Suppressor macrophage (primary cell): ENCODE measurements at regions not wholly inside any gene's neighbourhood (a gene's known extent, or its start where the extent isn't known, plus 50 kb on each side); places are given as distances from the start of the nearest gene placed in this dataset.

Source experiments
- DNase-seq, 4 experiments: peaks; one replicate each; pipeline ENCODE4 v3.0.0-alpha.2; 2020 to 2022

DNA sequence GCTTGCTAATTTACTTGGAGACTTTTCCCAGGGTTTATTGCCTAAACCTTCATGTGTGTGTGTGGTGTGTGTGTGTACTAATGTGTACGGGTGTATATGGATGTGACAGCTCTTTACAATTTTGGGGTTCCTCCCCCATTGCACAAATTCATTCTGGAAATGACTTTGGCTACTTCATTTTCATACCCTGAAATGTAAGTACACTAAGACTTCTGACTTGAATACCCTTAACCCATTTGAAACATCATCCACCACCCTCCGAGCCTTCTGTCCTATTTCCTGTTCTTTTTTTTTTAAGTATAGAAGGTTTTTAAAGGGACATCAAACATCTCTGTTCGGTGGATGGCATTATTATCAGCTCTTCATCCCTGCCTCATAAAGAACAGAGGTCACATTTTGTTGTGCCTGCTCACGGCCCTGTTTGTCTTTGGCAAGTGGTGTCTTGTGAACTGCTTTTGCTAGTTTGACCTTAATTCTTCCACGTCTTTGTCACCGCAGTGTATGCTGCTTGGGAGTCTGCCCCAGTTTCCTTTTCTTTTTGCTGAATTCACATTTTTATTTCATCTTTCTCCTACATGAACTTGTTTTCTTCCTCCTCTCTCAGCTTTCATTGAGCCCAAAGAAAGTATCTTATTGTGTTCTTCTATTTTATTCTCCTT is 228.3 kb downstream of the FOXO1 start:
- DNase-seq = no peak

DNA sequence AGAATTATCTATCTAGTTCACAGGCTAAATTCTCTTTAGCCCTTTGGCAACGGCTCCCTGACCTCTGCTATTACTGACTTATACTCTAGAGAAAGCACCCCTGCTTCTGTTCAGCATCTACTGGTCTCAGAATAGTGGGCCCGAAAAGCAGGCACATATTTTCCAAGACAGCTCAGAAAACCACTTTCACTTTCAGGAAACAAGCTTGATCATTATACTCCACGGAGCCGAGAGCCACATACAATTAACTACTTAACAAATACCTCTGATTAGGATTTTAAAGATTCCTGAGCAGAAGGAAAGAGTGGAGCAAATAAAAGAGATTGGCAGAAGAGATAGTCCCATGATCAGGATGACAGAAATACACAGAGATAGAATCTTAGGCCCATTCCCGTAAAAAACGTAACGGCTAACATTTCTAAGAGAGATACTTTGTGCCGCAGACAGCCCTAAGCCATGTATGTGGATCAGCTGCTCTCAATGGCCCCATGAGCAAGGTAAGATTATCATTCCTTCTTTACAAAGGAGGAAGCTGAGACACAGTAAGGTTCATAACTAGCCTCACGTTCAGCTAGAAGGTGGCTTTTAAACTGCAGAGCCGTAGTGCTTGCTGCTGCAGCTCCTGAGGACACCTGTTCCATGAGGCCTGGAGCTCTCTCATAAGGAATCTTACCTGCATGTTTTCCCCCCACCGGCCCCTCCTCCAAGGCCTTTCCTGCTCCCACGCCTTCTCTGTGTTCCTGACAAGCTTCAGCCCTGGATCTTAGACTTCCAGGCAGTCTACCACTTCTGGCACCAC is 227.2 kb downstream of the FOXO1 start:
- DNase-seq = no peak

DNA sequence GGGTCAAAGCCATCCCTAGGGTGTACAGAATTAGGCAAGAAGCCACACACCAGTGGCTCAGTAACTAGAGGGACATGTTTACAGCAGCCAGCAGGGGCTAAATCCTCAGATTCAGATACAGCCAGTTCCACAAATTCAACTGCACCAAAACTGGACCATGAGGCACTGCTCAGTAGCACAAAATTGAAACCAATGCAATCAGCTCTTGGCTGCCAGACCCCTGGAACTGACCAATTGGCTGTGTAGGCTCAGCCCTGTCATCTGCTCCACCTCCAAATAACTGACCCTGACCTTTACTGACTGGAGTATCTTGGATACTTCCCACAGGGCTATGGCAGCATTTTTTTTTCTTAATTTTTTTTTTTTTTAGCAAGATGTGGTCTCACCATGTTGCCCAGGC is 226.5 kb downstream of the FOXO1 start:
- DNase-seq = peak in 1 of 4 experiments; percentile 21

DNA sequence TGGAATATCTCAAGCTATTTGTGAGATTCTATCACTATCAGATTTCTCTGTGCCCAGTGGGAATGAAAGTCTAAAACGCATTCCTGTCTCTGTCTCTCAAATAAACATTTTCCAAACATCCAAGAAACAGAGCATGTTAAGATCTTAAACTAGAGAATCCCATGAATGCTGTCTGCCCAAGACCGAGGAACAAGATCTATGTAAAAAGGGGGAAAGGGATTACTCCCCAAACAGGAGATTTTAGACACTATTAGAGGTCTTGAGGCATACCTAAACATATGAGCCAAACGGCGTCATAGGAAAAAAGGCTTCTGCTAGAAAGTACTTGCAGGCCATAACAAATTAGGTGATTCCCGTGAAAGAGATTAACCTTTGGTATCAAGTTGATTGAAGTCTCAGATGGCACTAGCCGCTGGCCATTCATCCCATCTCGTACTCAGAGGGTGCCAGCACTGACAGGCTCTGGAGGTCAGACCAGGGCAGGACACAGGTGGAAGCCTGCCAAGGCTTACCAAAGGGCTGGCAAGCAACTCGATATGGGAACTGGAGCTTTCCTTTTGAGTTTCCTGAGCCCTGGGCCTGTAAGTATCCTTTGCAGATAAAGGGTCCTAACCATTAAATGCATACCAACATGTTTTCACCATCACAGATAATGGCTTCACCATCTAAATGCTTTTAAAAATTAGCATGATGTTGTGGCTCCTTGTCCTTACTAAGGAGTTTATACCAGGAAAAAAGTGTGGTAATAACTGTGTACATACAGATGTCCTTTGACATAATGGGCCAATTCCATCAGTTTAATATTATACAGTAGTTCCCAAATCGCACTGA is 225.2 kb downstream of the FOXO1 start:
- DNase-seq = no peak

DNA sequence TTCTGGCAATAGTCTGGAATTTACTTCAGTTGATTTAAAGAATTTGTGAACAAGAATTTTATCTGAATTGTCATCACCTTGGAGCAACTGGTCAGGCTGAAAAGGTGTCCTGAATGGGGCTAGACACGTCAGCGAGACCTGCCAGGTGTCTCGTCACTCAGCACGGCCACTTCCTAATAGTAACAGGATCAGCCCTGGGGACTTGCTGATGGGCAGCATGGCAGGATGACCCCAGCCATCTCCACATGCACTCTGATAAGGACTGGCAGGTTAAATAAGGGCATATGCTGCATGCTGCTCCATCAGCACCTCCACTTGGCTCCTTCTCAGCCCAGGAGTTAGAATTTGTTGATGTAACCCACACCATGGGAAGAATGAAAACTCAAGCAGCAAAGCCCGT is 224.2 kb downstream of the FOXO1 start:
- DNase-seq = no peak

DNA sequence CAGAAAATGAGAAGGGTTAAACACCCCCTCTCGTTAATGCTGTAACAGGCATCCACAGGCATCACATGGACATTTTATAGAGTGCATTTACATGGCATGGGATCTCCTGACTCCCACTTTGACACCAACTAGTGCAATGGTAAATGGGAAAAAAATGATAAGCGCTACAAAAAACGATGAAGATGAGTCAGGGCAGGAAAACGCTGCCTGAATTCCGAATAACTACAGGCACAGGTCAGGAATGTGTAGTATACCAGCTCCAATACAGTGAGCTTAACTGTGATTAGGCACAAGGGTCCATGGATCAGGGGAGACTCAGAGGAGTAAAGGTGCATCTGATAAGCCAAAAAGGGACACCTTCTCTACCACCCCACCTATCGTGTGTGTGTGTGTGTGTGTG is 223.6 kb downstream of the FOXO1 start:
- DNase-seq = no peak

DNA sequence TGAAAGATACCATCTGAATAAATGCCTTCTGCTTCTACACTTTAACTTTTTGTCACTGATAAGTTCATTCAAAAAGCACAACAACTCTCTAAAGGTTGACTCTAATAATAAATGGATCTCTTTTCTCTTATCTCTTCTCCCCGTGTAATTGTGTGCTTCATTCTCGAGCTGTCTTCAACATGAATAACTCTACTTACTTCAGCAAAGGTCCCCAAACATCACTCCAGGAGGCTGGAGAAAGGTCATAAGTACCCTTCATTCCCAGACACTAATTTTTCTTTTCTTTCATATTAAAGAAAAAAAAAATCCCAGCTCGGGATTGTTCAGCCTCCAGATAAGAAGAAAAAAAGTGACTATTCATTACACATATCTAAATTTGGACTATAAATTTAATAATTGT is 222.2 kb downstream of the FOXO1 start:
- DNase-seq = no peak

DNA sequence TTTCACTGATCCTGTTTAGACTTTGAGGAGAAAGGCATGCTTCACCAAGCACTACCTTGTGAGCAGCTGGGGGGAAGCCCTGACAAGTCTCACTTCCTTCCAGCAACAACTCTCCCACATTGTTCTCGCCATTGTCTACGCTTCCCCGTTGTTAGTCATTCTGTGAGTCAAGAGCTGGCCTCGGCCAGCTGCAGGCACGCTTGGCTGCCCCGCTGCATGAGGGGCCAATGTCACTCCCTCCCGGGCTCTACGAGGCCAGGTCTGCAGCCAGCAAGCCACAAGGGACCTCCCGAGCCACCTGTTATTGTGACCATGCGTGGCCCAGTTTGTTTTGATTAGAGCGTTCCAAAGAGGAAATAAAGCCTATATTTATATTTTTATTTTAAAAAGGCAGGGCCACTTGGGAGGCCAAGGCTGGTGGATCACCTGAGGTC is 220.9 kb downstream of the FOXO1 start:
- DNase-seq = peak; percentile 82 to 92 (median 90)

DNA sequence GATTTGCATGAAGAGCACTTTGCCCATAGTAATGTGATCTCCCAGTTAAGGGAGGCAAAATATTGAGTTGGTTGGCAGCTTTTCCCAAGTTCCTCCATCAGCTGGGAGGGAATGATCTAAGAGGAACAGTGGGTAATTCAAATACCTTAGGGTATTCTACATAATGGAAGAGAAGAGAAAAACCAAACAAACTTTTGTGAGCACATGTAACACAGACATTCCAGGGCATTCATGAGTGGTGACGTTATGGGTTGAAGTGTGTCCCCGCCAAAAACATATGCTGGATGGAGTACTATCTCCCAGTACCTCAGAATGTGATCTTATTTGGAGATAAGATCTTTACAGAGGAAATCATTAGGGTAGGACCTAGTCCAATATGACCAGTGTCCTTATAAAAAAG is 220.1 kb downstream of the FOXO1 start:
- peak in 2 of 4 experiments; percentile 21 to 30 for DNase-seq

DNA sequence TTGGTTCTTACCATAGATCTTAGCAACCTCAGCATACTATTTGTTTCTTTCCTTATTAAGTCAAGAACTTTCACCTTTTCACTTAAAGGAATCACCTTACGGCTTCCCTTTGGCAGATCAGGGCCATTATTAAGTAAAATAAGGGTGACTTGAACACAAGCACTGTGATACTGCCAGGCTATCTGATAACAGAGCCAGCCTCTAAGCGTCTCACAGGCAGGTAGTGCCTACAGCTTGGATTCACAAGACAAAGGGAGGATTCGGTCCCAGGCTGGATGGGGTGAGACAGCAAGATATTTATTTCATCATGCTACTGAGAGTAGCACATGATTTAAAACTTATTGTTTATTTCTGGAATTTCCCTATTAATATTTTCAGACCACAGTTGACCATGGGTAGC is 218.6 kb downstream of the FOXO1 start:
- no peak for DNase-seq

DNA sequence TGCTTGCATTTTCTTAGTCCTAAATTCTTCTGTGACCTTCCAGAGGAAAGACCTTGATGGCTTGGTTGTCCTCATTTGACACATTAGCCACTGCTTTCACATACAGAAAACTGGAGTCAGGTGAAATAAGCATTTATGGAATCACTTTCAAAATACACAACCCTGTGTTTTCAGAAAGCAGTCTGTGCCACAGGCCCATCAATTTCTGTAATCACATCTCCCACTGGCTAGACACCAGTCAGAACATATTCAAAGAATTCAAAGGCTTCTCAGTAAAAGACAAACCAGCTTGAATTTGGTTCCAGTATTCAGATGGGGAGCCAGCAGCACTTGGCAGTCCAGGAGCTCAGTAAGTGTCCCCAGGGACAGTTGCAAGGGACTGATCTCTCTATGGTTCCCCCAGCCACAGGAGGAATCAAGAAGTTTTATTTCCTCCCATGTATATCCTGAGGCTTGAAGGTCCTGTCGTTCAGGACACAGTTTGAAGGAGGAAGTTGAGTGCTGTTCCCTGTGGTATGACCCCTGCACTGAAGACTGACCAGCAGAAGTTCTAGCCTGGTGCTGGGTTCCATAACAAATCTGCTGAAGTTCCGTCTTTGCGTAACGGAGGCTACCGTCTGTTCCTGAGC is 214.3 kb downstream of the FOXO1 start:
- peak; percentile 31 to 65 (median 52) for DNase-seq

DNA sequence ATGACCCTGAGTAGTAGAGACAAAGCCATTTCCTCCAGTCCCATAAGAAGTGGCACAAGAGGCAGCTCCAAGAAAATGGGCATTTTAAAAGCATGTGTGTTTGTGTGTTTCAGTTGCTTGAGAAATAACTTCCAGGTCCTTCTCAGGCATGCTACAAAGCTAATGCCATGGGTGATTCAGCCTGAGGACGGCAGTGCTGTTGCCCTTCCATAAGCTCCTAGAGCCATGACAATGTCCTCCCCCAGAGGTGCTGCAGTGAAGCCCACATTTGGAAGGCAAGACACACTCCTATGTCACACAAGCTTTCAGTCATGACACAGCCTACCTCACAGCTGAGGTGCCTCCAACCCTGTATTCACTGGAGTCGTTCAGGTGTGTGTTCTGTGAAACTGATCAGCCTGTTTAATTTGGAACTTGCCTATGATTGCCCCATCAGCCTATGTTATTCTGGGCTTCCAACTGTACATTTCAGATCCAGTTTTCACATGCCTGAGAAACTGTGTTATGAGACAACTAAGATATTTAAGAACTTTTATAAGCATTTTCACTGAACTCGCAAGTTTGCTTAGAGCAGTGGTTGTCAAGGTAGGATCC is 213.6 kb downstream of the FOXO1 start:
- DNase-seq = no peak

DNA sequence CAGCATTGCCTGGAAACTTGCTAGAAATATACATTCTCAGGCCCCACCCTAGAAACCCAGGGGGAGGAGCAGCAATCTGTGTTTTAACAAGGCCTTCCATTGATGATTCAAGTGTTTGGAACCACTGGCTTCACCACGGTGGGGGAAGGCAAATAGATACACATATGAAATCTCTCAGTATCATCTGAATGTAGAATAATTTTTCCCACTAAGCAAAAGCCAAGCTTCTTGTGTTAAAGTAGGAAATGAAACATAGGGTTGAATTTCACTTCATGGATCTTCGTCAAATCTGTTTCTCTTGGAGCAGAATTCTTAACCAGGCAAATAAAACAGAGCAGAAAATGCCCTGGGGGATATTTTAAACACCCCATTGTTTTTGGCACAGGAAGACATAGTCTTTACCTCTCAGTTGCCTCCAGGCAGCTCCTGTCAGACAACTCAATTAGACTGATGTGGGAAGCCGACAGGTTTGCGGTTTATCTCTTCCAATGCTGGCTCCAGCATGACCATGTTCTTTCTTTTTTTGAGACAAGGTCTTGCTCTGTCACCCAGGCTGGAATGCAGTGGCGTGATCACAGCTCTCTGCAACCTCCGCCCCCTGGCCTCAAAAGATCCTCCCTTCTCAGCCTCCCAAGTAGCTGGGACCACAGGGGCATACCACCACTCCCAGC is 213.0 kb downstream of the FOXO1 start:
- DNase-seq = no peak

DNA sequence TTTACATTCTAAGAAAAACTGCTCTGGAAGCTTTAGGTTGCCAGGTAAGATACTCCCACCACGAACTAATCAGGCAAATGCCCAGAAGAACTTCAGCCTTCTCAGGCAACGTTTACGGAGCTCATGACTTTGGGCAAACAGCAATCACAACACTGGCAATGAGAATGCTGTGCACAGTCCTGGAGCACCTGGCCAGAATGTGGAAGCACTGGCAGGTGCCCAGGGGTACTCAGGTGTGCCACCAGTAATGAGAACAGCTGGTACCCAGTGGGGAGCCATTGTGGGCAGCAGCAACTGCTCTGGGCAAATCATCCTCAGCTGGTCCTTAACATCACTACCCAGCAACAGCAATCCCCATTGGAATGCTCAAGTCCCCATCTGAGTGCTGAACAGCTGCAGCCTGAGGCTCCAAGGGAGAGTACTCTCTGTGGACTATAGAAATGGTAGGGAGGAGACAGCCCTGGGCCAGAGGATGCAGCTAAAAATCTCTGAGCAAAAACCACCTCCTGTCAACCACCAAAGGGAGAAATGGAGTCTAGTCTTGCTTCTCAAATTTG is 210.0 kb downstream of the FOXO1 start:
- no peak for DNase-seq

DNA sequence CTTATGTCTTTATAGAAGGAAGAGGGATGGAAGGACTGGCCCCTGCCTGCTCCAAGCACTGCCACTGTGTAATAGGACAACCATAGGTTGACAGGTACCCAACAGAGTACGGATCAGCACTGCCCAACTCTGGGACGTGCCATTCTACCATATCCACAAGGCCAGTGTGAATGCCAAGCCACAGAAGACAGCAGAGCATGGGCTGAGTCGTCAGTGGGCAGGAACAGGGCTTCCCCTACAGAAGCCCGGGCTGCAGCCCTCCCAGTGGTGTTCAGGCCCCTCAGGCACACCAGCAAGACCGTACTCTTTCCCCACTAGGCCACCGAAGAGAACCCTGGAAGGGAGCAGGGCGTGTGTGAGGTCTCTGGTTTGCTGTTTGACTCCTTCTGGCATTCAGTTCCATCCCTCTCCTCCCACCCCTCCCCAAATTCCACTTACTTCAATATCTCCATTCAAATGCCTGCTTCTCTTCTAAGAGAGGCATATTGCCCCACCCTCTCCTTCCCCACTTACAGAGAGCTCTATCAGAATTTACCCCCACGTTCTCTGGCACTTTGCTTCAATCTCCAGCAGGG is 209.4 kb downstream of the FOXO1 start:
- no peak for DNase-seq

DNA sequence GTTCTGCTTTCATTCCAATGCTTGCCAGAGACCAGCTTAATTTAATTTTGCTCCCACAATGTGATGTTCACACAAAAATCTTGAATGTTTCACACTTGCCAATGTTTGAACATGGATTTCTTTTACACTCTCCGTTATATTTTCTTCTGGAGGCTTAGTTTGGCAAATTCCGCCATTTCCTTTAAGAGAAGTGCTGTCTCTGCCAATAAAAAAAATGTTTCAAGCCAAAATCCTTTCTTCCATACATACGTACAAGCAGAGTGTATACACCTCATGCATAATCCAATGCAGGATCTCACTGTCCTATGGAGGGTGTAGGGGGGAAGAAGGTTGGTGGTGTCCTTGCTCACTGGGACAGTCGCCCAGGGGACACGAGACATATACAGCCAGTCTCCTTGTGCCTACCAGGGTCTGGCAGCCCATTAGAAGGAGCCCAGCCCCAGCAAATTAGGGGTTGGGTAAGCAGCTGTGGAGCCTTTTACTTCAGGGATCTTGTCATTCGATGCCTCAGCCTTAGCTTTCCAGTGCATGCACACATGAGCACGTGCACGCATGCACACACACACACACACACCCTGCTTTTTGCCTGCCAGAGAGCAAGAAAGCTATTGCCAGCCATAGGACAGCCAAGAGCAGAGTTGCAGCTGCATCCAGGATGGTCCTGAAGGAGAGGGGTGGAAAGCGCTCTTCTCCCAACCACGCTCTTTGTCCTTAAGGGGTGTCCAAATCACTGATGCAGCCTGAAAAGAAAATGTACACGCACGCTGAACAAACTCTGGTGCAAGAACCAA is 208.3 kb downstream of the FOXO1 start:
- no peak for DNase-seq

DNA sequence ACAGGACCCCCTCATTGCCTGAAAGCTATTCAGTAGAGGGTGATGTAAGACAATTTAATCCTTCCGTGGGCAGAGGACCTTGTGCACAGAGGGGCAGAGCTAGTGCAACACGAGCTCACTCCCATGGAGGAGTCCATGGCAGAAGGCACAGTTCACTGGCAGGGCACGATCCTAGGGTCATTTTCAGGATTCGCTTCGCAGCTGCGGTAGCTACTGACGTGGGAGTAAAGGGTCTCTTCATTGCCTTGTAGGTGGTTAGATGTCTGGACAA is 207.8 kb downstream of the FOXO1 start:
- DNase-seq = no peak

DNA sequence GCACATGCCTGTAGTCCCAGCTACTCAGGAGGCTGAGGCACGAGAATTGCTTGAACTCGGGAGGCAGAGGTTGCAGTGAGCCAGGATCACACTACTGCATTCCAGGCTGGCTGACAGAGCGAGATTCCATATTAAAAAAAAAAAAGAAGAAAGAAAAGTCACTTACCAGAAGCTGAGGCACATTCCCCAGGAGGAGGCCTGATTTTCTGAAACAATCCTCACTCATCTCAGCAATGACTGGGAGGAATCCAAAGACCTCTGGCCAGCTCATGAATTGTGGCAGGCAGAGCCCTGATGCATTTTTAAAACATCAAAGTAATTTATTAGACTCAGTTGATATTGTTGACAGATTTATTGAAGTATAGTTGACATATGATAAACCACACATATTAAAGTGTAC is 206.3 kb downstream of the FOXO1 start:
- no peak for DNase-seq

DNA sequence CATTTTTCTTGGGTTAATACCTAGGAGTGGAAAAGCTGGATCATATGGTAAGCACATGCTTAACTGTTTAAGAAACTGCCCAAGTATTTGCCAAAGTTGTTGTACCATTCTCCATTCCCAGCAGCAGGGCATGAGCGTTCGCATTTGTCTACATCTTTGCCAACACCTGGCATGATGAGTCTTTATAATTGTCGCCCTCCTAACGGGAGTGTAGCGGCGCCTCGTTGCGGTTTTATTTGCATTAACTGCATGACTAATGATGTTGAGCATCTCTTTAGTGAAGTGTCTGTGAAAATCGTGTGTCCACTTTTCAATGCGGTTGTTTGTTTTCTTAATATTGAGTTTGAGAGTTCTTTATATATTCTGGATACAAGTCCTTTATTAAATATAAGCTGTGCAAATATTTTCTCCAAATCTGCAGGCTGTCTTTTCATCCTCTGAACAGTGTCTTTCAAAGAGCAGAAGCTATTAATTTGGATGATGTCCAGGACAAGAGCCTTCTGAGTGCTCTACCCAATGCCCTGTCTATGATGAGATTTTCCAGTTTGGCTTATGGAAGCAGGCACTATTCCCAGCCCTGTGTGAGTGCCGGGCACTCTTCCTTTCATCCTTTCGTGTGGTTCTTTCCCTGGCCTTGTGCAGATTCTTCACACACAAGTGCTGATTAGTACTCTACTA is 202.0 kb downstream of the FOXO1 start:
- no peak for DNase-seq

DNA sequence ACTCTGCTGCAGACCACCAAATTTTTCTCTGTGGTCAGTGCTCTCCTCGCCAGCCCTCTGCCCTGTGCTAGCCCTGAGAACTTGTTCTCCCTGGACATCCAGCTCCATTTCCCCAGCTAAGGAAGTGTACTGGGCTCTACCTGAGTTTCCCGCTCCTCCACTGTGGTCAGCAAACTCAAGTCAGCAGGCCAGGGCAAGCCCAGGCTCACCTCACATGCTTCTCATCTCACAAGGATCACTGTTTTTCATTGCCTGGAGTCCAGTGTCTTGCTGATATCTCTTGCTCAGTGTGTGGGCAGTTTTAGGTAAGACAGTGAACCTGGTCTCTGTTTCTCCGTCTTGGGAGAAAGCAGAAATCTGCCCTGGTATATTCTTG is 201.4 kb downstream of the FOXO1 start:
- DNase-seq = no peak
